HG02678 (cell line): ENCODE measurements at regions not wholly inside any gene's neighbourhood (a gene's known extent, or its start where the extent isn't known, plus 50 kb on each side); places are given as distances from the start of the nearest gene placed in this dataset.
"Not testable (repeated sequence)": the region's sequence is repeated elsewhere in the genome, so short reads cannot be mapped to it uniquely, and the experiment has no call there.

Experiments
- ATAC-seq: cut with Tn5 transposase; IDR thresholded peaks from one replicate; pipeline ENCODE4 v1.9.1; 2021; ENCODE audit warnings: mild to moderate bottlenecking, moderate library complexity; ENCODE audit not compliant: unreplicated experiment

DNA sequence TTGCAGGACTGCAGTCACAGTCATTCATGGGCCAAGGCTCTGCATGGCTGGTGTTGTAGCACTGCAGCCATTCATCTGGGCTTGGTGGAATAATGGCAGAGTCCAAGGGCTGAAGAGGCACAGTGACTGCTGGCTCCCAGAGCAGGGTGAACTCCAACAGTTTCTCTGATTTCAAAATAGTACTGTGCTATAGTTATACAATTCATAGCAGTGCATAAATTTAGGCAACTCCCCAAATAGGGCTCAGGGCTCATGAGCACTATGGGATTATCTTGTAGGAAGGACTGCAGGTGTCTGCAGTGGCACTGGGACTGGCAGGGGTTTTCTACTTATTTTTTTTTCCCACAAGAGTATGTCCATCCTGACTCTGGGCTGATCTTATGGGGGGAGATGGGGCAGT, 642.5 kb upstream of the SGCD start:
- no peak for ATAC-seq

DNA sequence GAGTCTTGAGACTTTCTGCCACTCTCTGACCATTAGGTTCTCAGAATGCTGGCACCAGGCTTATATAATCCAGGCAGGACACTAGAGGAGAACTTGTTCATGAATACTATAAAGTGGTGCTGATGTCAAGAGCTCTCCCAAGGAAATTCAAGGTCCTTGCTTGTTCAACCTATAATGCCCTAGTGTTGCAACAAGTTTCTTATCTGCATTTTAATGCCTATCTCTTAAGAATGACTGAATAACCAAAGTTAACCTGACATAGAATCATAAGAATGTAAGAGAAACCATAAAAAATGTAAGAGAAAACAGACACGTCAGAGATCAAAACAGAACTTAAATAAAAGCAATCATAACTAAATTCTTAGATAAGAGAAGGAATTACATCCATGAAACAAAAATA, 640.8 kb upstream of the SGCD start:
- ATAC-seq: no peak

DNA sequence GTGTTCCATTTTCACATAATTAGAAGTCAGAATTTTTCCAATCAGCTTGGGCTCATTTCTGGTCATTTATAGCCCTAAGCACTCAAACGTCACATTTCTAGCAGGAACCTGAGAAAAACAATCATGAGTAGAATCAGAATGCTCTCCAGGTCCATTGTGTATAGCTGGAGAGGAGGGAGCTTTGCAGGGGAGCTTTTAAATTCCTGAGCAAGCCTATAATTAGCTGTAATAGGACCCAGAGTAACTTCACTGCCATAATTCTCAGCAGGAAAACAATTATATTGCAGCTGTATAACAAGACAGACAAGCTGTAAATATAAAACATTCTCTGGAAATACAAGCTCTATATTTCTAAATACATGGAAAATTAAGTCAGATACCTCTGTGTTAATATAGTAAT, 637.6 kb upstream of the SGCD start:
- ATAC-seq: no peak

DNA sequence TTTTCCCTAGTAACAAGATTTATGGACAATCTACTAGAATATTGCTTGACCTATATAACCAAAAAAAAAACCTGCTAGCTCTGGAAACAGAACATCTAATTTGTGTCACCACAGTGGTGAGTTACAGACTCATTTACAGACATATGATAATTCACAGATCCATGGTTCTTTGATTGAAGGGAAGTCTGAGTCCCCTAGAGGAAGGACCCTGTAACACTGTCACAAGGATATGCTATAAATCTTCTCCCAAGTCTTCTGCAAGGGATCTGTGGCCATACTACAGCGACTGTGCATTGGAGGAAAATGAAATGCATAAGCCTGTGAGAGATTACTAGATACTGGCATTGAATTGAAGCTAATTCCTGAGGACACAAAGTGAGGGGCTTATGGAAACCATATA, 630.6 kb upstream of the SGCD start:
- ATAC-seq: no peak

DNA sequence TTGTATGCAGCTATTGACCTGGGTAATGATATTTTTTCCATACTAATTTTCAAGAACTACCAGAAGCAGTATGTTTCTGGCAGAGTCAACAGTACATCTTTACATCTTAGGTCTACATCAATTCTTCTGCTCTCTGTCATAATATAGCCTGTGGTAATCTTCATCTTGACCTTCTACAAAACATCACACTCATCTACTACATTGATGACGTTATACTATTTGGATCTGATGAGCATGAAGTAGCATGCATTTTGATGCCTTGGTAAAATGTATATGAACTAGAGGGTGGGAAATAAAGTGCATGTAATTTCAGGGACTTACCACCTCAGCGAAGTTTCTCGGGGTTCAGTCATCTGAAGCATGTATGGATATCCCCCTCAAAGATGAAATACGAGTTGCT, 629.7 kb upstream of the SGCD start:
- no peak for ATAC-seq

DNA sequence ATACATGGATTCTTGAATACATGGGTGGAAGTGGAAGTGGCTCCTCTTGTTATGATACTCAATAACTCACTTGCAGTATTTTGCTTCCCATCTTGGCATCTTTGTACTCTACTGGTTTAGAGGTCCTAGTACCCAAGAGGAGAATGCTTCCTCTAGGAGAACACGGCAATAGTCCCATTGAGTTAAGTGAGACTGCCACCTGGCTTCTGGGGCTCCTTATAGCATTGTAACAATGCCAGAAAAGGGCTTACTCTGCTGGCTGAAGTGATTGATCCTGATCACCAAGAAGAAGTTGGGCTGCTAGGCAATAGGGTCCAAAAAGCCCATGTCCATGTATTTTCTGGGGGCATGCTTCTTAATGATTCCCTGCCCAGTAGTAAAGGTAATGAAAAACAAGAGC, 627.6 kb upstream of the SGCD start:
- ATAC-seq: no peak

DNA sequence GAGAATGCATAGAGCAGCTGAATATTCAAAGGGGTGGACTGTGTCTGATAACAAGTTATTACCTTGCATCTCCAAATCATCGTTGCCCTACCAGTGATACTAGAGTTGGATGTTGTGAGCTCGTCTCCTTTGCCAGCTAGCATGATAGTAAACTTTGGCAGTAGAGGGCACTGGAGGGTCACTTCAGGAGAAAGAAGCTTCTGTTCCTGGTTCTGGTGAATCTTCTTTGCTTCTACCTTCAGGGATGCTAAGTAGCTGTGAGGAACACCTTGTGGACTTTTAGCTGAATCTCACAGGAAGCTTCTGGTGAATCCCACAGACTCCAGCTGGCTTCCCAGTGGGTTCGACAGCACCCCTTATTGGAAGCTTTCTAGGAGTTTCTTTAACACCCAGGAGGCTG, 626.6 kb upstream of the SGCD start:
- ATAC-seq: no peak

DNA sequence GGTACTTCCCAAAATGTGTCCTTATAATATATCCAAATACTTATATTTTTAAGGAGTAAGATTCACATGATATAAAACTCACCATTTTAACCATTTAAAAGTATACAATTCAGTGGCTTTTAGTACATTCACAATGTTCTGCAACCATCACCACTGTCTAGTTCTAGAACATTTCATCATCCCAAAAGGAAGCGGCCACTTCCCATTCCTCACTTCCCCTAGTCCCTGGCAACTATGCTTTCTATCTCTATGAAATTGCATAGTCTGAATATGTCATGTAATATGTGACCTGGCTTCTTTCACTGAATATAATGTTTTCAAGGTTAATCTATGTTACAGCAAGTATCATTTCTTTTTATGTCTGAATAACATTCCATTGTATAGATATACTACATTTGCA, 615.1 kb upstream of the SGCD start:
- no peak for ATAC-seq

DNA sequence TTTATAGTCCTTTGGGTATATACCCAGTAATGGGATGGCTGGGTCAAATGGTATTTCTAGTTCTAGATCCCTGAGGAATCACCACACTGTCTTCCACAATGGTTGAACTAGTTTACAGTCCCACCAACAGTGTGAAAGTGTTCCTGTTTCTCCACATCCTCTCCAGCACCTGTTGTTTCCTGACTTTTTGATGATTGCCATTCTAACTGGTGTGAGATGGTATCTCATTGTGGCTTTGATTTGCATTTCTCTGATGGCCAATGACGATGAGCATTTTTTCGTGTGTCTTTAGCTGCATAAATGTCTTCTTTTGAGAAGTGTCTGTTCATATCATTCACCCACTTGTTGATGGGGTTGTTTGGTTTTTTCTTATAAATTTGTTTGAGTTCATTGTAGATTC, 612.5 kb upstream of the SGCD start:
- ATAC-seq: not testable (repeated sequence)

DNA sequence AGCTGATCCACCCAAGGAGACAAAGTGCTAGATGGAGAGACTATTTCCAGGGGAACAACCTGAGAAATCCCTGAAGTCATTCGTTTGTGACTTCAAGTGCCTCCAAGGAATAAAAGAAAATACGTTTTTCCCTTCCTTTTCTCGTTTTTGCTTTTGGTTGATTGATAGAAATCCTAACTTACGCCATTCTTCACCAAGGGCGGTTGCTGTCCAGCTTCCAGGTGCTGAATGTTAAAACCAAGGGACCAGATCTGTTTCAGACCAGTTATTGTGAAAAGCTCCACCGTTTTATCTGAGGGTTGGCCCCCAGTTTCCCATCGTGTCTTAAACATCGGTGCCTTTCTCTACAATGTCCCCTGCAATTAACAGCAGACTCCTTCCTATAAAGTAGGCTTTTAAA, 600.7 kb upstream of the SGCD start:
- ATAC-seq: no peak

DNA sequence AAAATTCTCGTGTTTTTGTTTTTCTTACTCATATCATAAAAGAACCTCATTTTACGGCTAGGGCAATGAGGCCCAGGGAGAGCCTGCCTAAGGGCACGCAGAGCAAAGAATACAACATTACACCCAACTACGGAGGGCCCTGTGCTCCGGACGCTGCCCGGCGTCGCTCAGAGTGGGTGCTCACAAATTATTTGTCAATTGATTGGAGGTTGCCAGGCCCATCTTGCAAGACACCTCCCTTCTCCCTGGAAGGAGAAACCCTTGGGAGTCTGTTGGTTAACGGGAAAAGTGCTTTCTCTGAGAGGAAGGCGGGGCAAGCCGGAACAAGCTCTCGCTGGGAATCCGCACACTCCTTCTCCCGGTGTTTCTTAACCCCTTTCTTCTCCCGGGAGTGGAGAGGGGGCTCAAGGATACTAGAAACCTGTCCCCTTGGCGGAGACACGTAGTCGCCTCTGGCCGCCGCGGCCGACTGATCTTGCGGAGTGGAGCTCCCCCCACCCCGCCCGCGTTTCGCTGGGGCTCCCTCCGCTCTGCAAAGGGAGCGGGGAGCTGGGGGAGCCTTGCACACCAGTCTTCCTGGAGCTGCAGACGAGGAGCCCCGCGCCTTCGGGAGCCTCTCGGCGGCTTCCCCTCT, 599.3 kb upstream of the SGCD start:
- no peak for ATAC-seq

DNA sequence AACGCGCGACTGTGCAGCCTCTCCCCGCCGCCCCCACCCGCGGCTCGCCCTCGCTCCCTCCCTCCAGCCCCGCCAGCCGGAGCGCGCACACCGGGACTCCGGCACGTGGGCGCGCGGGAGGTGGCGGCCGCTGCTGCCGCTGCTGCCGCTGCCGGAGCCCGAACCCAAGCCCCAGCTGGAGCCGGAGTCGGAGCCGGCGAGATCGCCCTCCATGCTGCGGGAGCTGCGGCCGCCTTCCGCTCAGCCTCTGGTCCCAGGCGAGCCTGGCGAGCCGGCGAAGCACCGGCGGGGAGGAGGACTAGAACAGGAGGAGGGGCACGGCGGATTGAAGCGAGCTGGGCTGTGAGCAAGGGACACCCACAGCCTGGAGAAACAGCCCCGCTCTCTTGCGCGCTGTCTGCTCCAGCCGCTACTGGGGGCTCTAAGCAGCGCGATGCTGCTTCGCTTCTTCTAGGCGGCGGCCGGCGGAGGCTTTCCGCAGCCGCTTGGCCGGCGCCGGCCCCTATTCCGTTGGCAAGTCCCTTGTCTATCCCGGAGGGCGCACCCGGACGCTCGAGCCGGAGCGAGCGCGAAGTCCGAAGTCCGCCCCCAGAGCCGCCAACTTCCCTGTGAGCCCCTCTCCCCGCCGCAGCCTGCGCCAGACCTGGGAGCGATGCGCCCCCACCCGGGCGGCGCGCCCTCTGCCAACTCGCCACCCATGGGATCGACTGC, 598.7 kb upstream of the SGCD start:
- no peak for ATAC-seq

DNA sequence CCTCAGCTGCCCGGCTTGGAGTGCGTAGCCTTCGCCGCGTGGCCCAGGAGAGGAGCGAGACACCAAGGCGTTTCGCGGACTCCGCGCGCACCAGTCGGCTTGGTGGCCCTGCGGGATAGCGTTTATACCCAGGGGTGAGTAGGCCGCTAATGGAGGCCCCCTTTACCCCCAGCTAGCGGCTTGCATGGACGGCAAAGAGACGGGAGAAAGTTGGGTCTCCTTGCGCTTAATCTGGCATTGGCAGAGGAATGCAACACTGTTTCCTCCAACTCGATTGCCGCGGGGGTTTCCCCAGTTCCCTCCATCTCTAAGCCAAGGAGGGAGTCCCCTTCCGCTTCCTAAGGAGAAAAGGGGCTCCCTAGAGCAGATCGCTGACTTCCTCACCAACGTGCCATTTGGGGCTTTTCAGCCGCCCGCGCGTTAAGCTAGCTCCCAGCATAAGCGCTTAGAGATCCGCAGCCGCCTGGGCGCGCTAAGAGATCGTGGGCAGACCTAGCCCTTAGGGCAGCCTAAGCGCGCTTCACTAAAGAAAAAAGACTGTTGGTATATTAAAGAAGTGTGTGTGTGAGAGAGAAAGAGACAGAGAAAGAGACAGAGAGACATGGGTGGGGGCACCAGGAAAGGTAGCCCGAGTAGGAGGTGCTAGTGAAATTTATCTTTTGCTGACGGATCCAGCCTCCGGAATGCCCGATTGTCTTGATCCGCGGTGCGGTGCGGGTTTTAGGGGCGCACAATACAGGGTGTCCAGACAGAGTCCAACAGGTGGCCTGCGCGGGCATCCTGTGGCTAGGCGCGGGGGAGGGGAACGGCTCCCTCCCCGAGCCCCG, 597.9 kb upstream of the SGCD start:
- ATAC-seq: no peak

DNA sequence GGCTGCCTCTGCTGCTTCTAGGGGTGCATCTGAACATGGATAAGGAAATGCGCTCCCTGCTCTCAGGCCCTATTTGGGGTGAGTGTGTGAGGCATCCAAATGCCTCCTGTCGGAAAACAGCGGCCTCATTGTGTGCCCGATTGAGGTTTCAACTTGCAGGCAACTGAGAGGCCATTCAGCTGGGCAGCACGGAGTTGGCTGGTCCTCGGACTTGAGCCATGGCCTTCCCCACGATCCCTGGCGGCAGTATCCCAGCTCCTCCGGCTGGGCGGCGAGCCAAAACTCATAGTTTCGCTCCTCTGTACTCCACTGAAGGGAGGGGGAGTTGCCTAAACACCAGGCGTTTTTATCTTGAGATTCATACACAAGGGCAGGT, 597.3 kb upstream of the SGCD start:
- ATAC-seq: no peak

DNA sequence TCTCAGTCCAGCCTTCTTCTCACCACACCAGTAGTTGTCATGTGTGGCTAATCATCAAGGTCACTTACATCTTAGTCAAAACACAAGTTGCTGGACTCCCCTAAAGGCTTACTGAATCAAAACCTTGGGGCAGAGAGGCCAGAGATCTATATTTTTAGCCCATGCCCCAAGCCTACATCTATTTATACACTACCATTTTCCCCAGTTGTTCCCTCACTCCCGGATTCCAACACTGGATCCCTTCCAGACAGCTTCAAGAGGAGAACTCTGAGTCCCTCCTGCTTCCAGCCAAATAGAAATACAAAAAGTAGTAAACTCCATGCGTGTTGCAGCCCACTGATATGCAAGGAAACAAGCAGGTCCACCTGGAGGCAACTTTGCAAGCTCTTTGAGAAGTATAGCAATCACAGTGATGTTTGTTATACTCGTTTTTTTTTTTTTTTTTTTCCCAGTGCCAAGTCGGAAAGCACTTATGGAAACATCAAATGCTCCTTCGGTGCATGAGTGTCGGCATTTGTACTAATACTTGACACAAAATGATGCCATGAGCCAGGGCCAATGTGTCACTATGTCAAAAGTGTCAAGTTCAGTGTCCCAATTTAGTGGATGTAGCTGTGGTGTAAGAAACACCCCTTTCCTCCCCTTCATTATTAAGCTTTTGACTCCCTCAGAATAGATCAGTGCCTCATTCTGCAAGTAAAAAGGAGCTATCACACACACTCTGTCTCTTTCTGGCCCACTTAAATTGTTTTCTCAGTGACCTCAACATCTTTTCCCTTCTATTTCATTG, 594.2 kb upstream of the SGCD start:
- ATAC-seq: no peak

DNA sequence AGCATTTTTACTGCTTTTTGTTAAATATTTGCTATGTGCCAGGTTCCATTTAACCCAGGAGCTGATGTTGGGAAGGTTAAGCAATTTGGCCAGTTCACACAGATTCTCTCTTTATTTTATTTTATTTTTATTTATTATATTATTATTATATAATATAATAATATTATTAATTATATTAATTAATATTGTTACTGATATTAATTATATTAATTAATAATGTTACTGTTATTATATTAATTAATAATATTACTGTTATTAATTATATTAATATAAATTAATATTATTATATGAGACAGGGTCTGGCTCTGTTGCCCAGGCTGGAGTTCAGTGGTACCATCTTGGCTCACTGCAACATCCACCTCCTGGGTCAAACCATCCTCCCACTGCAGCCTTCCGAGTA, 593.0 kb upstream of the SGCD start:
- ATAC-seq: no peak

DNA sequence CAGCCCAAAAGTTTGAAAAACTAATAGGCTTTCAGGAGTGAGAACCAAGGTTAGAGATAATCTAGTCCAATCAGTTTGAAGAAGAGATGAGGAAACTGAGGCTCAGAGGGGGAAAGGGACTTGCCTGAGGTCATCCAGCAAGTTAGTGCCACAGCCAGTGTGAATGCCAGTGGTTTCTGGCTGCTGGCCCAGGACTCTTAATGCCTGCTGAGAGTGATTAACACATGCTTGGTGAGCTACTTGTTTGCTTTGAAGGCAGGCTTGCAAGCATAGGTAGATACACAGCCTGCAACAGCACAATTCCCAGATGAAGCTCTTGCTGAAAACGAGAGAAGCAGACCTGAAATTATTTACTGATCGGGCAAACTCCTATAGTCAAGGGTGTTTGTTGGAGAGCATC, 591.6 kb upstream of the SGCD start:
- no peak for ATAC-seq

DNA sequence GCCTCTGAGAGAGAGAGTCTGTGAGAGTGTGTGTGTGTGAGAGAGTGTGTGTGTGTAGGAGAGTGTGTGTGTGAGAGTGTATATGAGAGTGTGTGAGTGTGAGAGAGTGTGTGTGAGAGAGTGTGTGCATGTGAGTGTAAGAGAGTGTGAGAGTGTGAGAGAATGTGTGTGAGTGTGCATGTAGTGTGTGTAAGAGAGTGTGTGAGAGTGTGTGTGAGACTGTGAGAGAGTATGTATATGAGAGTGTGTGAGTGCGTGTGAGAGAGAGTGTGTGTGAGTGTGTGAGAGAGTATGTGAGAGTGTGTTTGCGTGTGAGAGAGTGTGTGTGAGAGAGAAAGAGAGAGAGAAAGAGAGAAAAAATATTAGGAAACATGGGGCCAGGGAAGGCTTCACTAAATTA, 588.3 kb upstream of the SGCD start:
- ATAC-seq: no peak

DNA sequence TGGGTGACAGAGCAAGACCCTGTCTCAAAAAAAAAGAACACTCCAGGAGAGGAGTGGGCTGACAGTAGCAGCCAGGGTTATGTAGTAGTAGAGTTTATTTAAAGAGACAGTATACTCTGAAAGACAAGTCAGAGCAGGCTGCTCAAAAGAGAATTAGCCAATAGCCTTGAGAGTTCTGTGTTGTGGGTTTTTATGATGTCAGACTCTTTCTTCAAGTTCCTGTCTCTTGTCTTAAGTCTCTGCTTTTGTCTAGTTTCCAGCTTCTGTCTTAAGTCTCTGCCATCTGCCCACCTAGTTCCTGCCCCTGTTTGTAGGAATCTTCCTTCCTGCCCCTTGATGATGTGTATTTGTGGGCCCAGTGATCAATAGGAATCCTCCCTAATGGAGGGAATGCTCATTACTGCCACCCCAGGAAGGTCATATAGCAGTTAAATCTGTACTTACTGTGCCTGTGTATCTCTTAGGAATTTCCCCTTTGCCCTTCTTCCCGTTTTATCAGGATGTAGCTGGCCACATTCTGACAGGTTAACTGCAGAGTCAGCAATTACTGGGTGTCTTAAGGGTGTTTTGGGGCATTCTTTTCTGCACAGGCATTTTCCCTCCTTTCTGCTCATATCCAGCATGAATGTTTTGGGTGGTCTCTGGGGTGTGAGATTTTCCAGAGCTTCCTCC, 580.5 kb upstream of the SGCD start:
- no peak for ATAC-seq

DNA sequence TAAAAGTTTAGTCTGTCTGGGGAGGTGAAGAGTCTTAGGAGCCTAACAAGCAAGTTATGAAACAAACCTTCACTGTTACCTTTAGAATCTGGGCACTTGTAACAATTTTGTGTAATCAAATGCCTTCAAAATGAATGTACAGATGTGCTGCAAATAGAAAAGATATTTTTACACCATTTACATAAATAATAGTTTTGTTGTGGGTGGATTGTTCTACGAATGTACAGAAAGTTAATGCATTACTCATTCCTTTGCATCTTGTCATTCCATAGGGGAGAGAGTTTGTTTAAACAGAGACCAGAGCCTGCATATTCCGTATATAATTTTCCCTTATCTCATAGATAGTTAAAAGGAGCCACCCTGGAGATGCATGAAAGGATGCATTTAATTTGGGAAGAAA, 576.9 kb upstream of the SGCD start:
- ATAC-seq: no peak

DNA sequence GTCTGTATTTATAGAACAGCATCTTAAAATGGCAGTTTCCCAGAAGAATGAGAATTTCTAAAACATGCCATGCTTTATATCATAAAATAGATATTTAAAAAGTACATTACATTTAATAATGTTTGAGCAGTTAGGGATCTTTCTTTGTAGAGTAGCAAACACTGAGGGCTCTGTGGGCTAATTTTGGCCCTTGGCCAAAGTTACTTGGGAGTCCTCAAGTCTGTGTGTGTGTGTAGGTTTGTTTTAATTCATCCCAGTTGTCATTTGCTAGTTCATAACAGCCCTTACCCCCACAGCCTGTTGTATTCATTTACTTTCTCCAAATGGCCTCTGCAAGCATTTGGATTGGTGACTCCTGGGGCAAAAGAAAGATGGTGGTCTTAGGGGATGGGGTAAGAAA, 576.4 kb upstream of the SGCD start:
- ATAC-seq: no peak
